Choroid plexus epithelial cell (primary cell): ENCODE measurements at regions not wholly inside any gene's neighbourhood (a gene's known extent, or its start where the extent isn't known, plus 50 kb on each side); places are given as distances from the start of the nearest gene placed in this dataset.
A peak's percentile ranks its signal among the peaks of the same experiment; 100 is the strongest.

Source experiments
- DNase-seq: peaks from one replicate; pipeline ENCODE4 v3.0.0-alpha.2; 2010; ENCODE audit warnings: low read depth
- H3K4me3 ChIP-seq: 2 replicates; pipeline ENCODE4 v1.5.1; 2011; ENCODE audit warnings: low read depth, mild to moderate bottlenecking, control low read depth, low read length, moderate library complexity
- TF ChIP-seq, protein P1 (sequence below): conservative IDR thresholded peaks from 2 replicates; pipeline ENCODE4 v1.5.1; 2011; ENCODE audit warnings: low read depth, mild to moderate bottlenecking, control low read depth, inconsistent platforms, low read length, moderate library complexity

DNA sequence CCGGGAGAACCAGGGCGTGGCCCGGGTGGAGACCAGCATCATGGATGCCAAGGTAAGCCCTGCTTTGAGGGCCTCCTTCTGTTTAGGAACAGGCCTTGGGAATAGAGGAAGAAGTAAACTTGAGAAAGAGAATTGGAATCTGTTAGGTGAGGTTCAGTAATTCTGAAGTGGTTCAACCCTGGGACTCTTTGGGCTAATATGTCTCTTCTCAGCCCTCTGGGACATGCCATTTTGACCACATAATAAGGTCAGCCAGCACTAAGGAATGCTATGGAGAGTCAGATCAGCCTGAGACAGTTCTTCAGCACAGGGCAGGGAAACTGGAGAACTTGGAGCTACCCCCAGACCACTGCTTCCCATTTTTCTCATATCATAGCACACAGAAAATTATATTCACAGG, 63.3 kb upstream of the PRPS1 start:
- TF ChIP-seq, protein P1, sequence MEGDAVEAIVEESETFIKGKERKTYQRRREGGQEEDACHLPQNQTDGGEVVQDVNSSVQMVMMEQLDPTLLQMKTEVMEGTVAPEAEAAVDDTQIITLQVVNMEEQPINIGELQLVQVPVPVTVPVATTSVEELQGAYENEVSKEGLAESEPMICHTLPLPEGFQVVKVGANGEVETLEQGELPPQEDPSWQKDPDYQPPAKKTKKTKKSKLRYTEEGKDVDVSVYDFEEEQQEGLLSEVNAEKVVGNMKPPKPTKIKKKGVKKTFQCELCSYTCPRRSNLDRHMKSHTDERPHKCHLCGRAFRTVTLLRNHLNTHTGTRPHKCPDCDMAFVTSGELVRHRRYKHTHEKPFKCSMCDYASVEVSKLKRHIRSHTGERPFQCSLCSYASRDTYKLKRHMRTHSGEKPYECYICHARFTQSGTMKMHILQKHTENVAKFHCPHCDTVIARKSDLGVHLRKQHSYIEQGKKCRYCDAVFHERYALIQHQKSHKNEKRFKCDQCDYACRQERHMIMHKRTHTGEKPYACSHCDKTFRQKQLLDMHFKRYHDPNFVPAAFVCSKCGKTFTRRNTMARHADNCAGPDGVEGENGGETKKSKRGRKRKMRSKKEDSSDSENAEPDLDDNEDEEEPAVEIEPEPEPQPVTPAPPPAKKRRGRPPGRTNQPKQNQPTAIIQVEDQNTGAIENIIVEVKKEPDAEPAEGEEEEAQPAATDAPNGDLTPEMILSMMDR = no peak
- no peak for DNase-seq
- H3K4me3 ChIP-seq = no peak overlapping the region

DNA sequence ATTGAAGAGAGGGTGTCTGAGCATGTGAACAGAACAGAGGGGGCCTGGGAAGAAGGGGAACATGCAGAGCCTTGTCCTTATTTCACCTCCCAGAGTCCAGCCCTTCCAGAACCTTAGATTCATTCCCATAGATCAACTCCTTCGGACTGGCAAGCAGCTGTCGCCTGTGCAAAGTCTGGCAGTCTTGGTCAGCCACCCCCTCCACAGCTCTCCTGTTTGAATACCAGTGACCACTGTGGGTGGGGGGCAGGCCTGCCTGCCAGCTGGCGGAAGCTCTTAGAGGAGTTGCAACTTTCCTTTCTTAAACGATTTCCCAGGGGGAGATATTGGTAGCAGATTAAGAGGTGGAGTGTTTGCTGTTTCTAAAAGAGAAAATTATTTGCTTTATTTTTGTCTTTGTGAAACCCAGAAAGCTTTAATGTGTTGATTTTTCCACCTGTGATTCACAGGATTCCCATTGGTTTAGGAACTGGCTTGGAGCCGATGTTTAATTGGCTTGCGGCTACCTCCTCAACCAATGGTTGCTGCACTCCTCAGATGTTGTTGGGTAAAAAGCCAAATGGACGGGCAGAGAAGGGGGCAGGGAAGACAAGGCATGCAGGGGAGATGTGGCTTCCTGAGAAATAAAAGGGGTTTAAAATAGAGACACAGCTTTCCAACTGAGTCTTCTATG, 62.2 kb upstream of the PRPS1 start:
- no peak overlapping the region for H3K4me3 ChIP-seq
- TF ChIP-seq, protein P1 = no peak
- peak; percentile 79 for DNase-seq

DNA sequence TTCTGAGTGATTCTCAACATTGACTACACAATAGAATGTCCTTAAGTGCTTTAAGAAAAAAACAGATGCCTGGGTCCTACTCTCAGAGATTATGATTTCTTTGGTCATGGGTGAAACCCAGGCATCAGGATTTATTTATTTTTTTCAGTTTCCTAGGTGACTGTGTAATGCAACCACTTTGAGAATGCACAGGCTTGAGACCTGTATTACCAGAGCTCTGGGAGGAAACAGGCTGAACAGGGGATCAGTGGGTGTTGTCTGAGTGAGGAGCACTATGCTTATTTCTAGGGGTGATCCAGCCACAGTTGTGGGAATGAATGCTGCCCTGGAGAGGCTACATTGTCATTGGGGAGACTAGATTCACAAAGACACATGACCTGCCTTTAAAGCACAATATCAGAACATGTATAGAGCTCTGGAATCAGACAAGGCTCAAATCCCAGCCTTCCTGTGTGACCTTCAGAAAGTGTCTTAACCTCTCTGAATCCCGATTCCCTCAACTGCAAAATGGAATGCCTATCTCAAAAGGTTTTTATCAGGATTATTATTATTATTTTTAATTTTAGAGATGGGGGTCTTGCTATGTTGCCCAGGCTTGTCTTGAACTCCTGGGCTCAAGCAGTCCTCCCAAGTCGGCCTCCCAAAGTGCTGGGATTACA, 61.6 kb upstream of the PRPS1 start:
- no peak overlapping the region for H3K4me3 ChIP-seq
- peak; percentile 26 for DNase-seq
- TF ChIP-seq, protein P1 = no peak

DNA sequence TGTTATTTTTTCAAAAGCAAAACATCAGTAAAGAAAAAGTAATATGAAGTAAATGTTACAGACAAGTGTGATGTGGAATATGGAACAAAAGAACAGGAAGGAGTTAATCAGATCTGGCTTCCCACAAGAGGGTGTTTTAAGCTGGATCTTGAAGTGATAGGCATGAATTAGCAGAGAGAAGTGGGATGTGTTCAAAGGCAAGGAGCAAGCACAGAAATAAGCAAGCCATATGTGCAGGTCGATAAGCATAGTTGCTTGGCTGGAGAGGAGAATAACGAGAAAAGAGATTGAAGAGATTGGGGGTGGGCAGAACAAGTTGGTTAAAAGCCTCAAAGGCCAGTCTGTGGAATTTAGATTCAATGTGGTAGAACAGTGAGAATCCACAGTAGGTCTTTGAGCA, 60.9 kb upstream of the PRPS1 start:
- no peak overlapping the region for H3K4me3 ChIP-seq
- DNase-seq = no peak
- TF ChIP-seq, protein P1 = no peak

DNA sequence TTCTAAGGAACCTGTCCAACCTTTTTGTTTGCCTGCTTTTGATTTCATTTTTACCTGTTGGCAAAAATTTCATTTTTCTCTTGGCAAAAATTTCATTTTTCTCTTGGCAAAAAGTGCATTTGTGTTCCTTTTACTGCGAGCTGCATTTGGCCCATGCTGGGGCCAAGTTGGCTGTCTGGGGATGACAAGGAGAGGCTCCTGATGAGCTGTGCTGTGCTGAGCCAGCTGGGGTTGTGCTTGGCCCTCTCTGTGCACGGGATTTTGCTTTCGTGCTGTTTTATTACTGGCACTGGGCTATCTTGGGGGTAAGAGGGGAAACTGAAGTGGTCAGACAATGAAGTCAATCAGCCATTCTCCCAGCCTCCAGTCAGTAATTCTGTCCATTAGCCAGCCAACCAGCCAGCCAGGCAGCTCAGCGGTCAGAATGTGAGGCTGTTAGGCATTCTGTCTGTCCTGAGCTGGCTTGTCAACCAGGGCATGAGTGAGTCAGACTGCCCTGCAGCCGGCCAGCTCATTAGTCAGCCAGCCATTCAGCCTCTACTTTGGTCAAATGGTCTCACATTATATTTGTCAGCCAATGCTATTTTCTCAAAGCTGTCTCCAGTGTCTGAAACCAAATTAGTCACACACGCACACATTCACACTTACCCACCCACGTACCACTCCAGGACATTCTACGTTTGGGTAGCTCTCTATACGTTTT, 56.9 kb upstream of the PRPS1 start:
- no peak overlapping the region for H3K4me3 ChIP-seq
- TF ChIP-seq, protein P1 = no peak
- DNase-seq = peak; percentile 84

DNA sequence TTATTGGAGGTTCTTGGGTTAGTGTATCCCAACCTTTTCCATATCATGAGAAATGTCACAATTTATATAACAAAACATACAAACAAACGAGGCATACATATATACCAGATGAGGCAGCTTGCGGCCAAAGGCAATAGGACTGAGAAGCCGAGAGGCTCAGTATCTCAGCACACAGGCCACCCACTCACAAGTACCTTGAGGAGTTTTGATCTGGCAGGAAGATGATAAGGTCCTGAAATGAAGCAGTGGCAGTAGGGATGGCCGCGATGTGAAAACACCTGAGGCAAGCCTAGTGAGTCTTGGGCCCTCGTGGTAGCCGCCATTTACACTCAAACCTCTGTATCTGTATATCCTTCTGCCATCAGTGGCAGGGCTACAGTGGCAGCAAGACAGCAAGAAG, 55.3 kb upstream of the PRPS1 start:
- H3K4me3 ChIP-seq = no peak overlapping the region
- TF ChIP-seq, protein P1 = no peak
- no peak for DNase-seq
